SK-N-SH (cell line): ENCODE measurements at regions not wholly inside any gene's neighbourhood (a gene's known extent, or its start where the extent isn't known, plus 50 kb on each side); places are given as distances from the start of the nearest gene placed in this dataset.
"Not testable (repeated sequence)": the region's sequence is repeated elsewhere in the genome, so short reads cannot be mapped to it uniquely, and the experiment has no call there.

Experiments used
- CTCF ChIA-PET: fragments of 300-600, 350-600 bp; formaldehyde crosslinking; extraction: SDS; loops from one replicate; lab custom pipeline; 2021; lab: Yijun Ruan, JAX
- POLR2A ChIA-PET: fragments of 350-600 bp; sonication (Branson Sonifier 250); formaldehyde crosslinking; extraction: SDS; loops from one replicate; lab custom pipeline; 2020; ENCODE audit warnings: antibody characterized with exemption, inconsistent platforms; lab: Yijun Ruan, JAX
- DNase-seq: peaks from one replicate; pipeline ENCODE4 v3.0.0; 2012
- H2AFZ ChIP-seq: fragments of 200-600 bp; sonication (generic); 2 replicates; pipeline ENCODE4 v1.8.1; 2016; ENCODE audit warnings: antibody characterized with exemption, mild to moderate bottlenecking, low read depth
- H3F3A ChIP-seq: fragments of 200-600 bp; sonication (generic); replicated peaks from 2 replicates; pipeline ENCODE3; 2016; ENCODE audit warnings: antibody characterized with exemption, mild to moderate bottlenecking; ENCODE audit not compliant: insufficient read depth
- H3K27ac ChIP-seq, 2 experiments: fragments of 200-500 bp in 1 of 2; fragments of 200-600 bp in 1 of 2; sonication (Bioruptor generic) in 1 of 2; sonication (generic), shearing (Covaris generic) in 1 of 2; 2 replicates each; pipeline versions ENCODE4 v1.5.1 to v1.6.1; 2014 to 2016; ENCODE audit warnings: low read depth in 2 of 2, inconsistent platforms in 1 of 2, low read length in 1 of 2, mild to moderate bottlenecking in 1 of 2, mixed read lengths in 1 of 2
- H3K27me3 ChIP-seq: fragments of 200-600 bp; sonication (generic), shearing (Covaris generic); 2 replicates; pipeline ENCODE4 v1.6.1; 2016; ENCODE audit warnings: mixed run types; ENCODE audit not compliant: insufficient read depth
- H3K36me3 ChIP-seq, 2 experiments: fragments of 200-500 bp in 1 of 2; fragments of 200-600 bp in 1 of 2; sonication (Bioruptor generic) in 1 of 2; sonication (generic) in 1 of 2; replicated peaks in 1 of 2; 2 replicates each; pipeline versions ENCODE3 to v1.5.1; 2014 to 2016; ENCODE audit warnings: low read length in 1 of 2, mild to moderate bottlenecking in 1 of 2; ENCODE audit not compliant: insufficient read depth in 2 of 2, control insufficient read depth in 1 of 2
- H3K4me1 ChIP-seq, 2 experiments: fragments of 200-500 bp in 1 of 2; fragments of 200-600 bp in 1 of 2; sonication (Bioruptor generic) in 1 of 2; sonication (generic), shearing (Covaris generic) in 1 of 2; 2 replicates each; pipeline versions ENCODE4 v1.5.1 to v1.6.1; 2014 to 2016; ENCODE audit warnings: low read depth in 1 of 2, low read length in 1 of 2, mixed run types in 1 of 2; ENCODE audit not compliant: insufficient read depth in 2 of 2, control insufficient read depth in 1 of 2
- H3K4me2 ChIP-seq: fragments of 200-600 bp; sonication (generic), shearing (Covaris generic); 2 replicates; pipeline ENCODE4 v1.6.1; 2017; ENCODE audit warnings: mixed run types
- H3K4me3 ChIP-seq, 2 experiments: fragments of 200-500 bp in 1 of 2; fragments of 200-600 bp in 1 of 2; sonication (Bioruptor generic) in 1 of 2; sonication (generic), shearing (Covaris generic) in 1 of 2; 2 replicates each; pipeline versions ENCODE4 v1.5.1 to v1.8.1; 2014 to 2016; ENCODE audit warnings: low read depth in 2 of 2, inconsistent platforms in 1 of 2, low read length in 1 of 2, mild to moderate bottlenecking in 1 of 2, mixed read lengths in 1 of 2, moderate library complexity in 1 of 2
- H3K79me2 ChIP-seq: fragments of 200-600 bp; sonication (generic); 2 replicates; pipeline ENCODE4 v1.8.1; 2017; ENCODE audit warnings: mild to moderate bottlenecking; ENCODE audit not compliant: insufficient read depth
- H3K9ac ChIP-seq: fragments of 200-600 bp; sonication (generic); 2 replicates; pipeline ENCODE4 v1.6.1; 2017; ENCODE audit warnings: mixed run types
- H3K9me2 ChIP-seq: fragments of 200-600 bp; sonication (generic); 2 replicates; pipeline ENCODE4 v1.6.1; 2017; ENCODE audit warnings: mixed run types
- H3K9me3 ChIP-seq: fragments of 200-600 bp; sonication (generic); 2 replicates; pipeline ENCODE4 v1.6.1; 2017; ENCODE audit warnings: mixed run types, mild to moderate bottlenecking, moderate library complexity
- H4K20me1 ChIP-seq: fragments of 200-600 bp; sonication (generic); 2 replicates; pipeline ENCODE4 v1.6.1; 2017; ENCODE audit warnings: mild to moderate bottlenecking, mixed run types; ENCODE audit not compliant: insufficient read depth
- ELF1 ChIP-seq: IDR thresholded peaks from 2 replicates; pipeline ENCODE4 v1.4.0; 2012
- FOSL2 ChIP-seq: IDR thresholded peaks from 2 replicates; pipeline ENCODE4 v1.4.0; 2012; ENCODE audit warnings: low read depth, mild to moderate bottlenecking, moderate library complexity, borderline replicate concordance
- IRF3 ChIP-seq: fragments of 150-350 bp; IDR thresholded peaks from 2 replicates; pipeline ENCODE4 v1.6.1; 2016; ENCODE audit warnings: mild to moderate bottlenecking, low read depth, low read length
- NRF1 ChIP-seq: IDR thresholded peaks from 2 replicates; pipeline ENCODE4 v1.6.1; 2012; ENCODE audit warnings: low read depth, mild to moderate bottlenecking, low read length
- PBX3 ChIP-seq: IDR thresholded peaks from 2 replicates; pipeline ENCODE4; 2012
- REST ChIP-seq: IDR thresholded peaks from 2 replicates; pipeline ENCODE4 v1.6.1; 2012; ENCODE audit warnings: mild to moderate bottlenecking, low read depth, low read length, moderate library complexity
- RFX5 ChIP-seq: IDR thresholded peaks from 2 replicates; pipeline ENCODE4 v1.6.1; 2012; ENCODE audit warnings: mild to moderate bottlenecking, improper control_type of control experiment, low read length
- RXRA ChIP-seq: IDR thresholded peaks from 2 replicates; pipeline ENCODE4 v1.4.0; 2012; ENCODE audit warnings: low read depth, mild to moderate bottlenecking, borderline replicate concordance
- SIN3A ChIP-seq: IDR thresholded peaks from 2 replicates; pipeline ENCODE4 v1.6.1; 2012; ENCODE audit warnings: low read depth, mild to moderate bottlenecking, low read length, moderate library complexity, borderline replicate concordance
- SMC3 ChIP-seq: IDR thresholded peaks from 2 replicates; pipeline ENCODE4 v1.6.1; 2012; ENCODE audit warnings: low read depth, low read length, improper control_type of control experiment
- TEAD4 ChIP-seq: IDR thresholded peaks from 2 replicates; pipeline ENCODE4 v1.4.0; 2012; ENCODE audit warnings: mild to moderate bottlenecking, borderline replicate concordance; ENCODE audit not compliant: insufficient read depth
- WGBS: methylation state at CpG from one replicate; pipeline ENCODE4 v1.1.6; 2017; ENCODE audit warnings: low lambda C conversion rate; 5-methylcytosine and 5-hydroxymethylcytosine counted together

GRCh38 chr5:126009566-126009965 is 413.6 kb upstream of the GRAMD2B start:
- Histone ChIP-seq H4K20me1 (no peaks in the 10 kb centered on the region), H3K4me1 (no peaks in the 10 kb centered on the region; a peak in 1 of 4 replicates), H3K4me3 (no peak overlapping the region), H3K27me3 (no peaks in the 10 kb centered on the region), H3K9me3 (no peaks in the 10 kb centered on the region), H3K9ac (no peak overlapping the region), H2AFZ (no peak overlapping the region), H3K36me3 (no peaks in the 10 kb centered on the region), H3K9me2 (no peaks in the 10 kb centered on the region), H3K79me2 (no peaks in the 10 kb centered on the region), H3F3A (no peaks in the 10 kb centered on the region), H3K4me2 (no peak overlapping the region), H3K27ac (no peak overlapping the region)
- ChIA-PET POLR2A (no interaction called here), CTCF (interaction anchor here (1.0 kb wide), 1 partner anchor 29 kb away, joined by 4 read pairs; no protein-coding TSS in a partner anchor)
- WGBS = 68% methylated on average over 5 of the region's 5 CpGs
- TF ChIP-seq PBX3 (no peak), SIN3A (no peak), ELF1 (no peak), REST (no peak), FOSL2 (no peak)
- no peak for DNase-seq

- H2AFZ ChIP-seq, H3F3A ChIP-seq, H3K4me3 ChIP-seq, POLR2A ChIA-PET, H3K9ac ChIP-seq, H3K27me3 ChIP-seq, H3K9me2 ChIP-seq, H3K79me2 ChIP-seq, H4K20me1 ChIP-seq, CTCF ChIA-PET, H3K9me3 ChIP-seq, H3K36me3 ChIP-seq, H3K27ac ChIP-seq, H3K4me2 ChIP-seq, DNase-seq: not testable (repeated sequence)
- WGBS = 88% methylated on average over 7 of the region's 7 CpGs
- peaks cover 0 to 11% of the 10 kb centered on the region in 2 experiments; a peak in 2 of 4 replicates for H3K4me1 ChIP-seq
Measured at GRCh38 chr5:126011526-126011925, 411.7 kb upstream of the GRAMD2B start.

GRCh38 chr5:126014676-126015075 is 408.5 kb upstream of the GRAMD2B start:
- H3F3A ChIP-seq = no peaks in the 10 kb centered on the region
- ChIA-PET CTCF (no interaction called here), POLR2A (no interaction called here)
- H3K9me2 ChIP-seq = no peaks in the 10 kb centered on the region
- WGBS = 83% methylated on average over 1 of the region's 1 CpG
- H3K36me3 ChIP-seq = no peaks in the 10 kb centered on the region
- no peaks in the 10 kb centered on the region for H3K9me3 ChIP-seq
- peak overlapping the region in 1 of 2 experiments; percentile 89; a peak in 2 of 4 replicates for H3K27ac ChIP-seq
- H4K20me1 ChIP-seq = no peaks in the 10 kb centered on the region
- H3K79me2 ChIP-seq = no peaks in the 10 kb centered on the region
- peaks cover 0 to 11% of the 10 kb centered on the region in 2 experiments; a peak in 2 of 4 replicates for H3K4me1 ChIP-seq
- TF ChIP-seq RFX5 = no peak
- no peak for TF ChIP-seq IRF3
- TF ChIP-seq RXRA = no peak
- no peak for TF ChIP-seq TEAD4
- TF ChIP-seq NRF1 = no peak
- TF ChIP-seq SMC3 = no peak
- TF ChIP-seq, all 33 proteins: peak for 0
- Histone ChIP-seq H3K27me3 (no peaks in the 10 kb centered on the region), H2AFZ (no peak overlapping the region), H3K4me3 (no peak overlapping the region), H3K4me2 (no peak overlapping the region), H3K9ac (no peak overlapping the region)
- no peak for DNase-seq
